KMS-11 (cell line): ENCODE measurements at regions not wholly inside any gene's neighbourhood (a gene's known extent, or its start where the extent isn't known, plus 50 kb on each side); places are given as distances from the start of the nearest gene placed in this dataset.

Experiments
- H2AFZ ChIP-seq: fragments of 200-600 bp; sonication (generic); 2 replicates; pipeline ENCODE4 v1.6.1; 2016; ENCODE audit warnings: antibody characterized with exemption, mixed run types, low read depth
- H3K27ac ChIP-seq: fragments of 200-600 bp; sonication (generic); 2 replicates; pipeline ENCODE4 v1.6.1; 2016; ENCODE audit warnings: mild to moderate bottlenecking, mixed run types
- H3K27me3 ChIP-seq: fragments of 200-600 bp; sonication (generic); 2 replicates; pipeline ENCODE4 v1.6.1; 2017; ENCODE audit warnings: mild to moderate bottlenecking, low read depth, mixed run types, moderate library complexity; ENCODE audit not compliant: insufficient read depth
- H3K36me3 ChIP-seq: fragments of 200-600 bp; sonication (generic); 2 replicates; pipeline ENCODE4 v1.6.1; 2017; ENCODE audit warnings: mild to moderate bottlenecking, mixed run types; ENCODE audit not compliant: insufficient read depth
- H3K4me1 ChIP-seq: fragments of 200-600 bp; sonication (generic); 2 replicates; pipeline ENCODE4 v1.6.1; 2016; ENCODE audit warnings: mild to moderate bottlenecking, low read depth, mixed run types; ENCODE audit not compliant: poor library complexity, severe bottlenecking
- H3K4me2 ChIP-seq: fragments of 200-600 bp; sonication (generic); 2 replicates; pipeline ENCODE4 v1.7.0; 2016; ENCODE audit warnings: mild to moderate bottlenecking, mixed run types
- H3K4me3 ChIP-seq: fragments of 200-600 bp; sonication (generic); IDR thresholded peaks from 2 replicates; pipeline ENCODE4 v1.6.1; 2017; ENCODE audit warnings: low read depth, low read length, mixed read lengths; ENCODE audit not compliant: insufficient read depth
- H3K79me2 ChIP-seq: fragments of 200-600 bp; sonication (generic); 2 replicates; pipeline ENCODE4 v1.6.1; 2016; ENCODE audit warnings: low read depth, mixed run types; ENCODE audit not compliant: insufficient read depth
- H3K9ac ChIP-seq: fragments of 200-600 bp; sonication (generic); 2 replicates; pipeline ENCODE4 v1.6.1; 2016; ENCODE audit warnings: mild to moderate bottlenecking, mixed run types
- H4K20me1 ChIP-seq: fragments of 200-600 bp; sonication (generic); 2 replicates; pipeline ENCODE4 v1.6.1; 2016; ENCODE audit warnings: mild to moderate bottlenecking, mixed run types; ENCODE audit not compliant: insufficient read depth
- CTCF ChIP-seq: fragments of 200-600 bp; sonication (generic); conservative IDR thresholded peaks from 2 replicates; pipeline ENCODE4 v1.6.1; 2017; ENCODE audit warnings: low read depth, mild to moderate bottlenecking, antibody characterized with exemption, low read length, moderate library complexity, mixed read lengths

- H3K27ac ChIP-seq, result no peak overlapping the region
- H3K4me1 ChIP-seq, result no peaks in the 10 kb centered on the region
- no peak overlapping the region for H3K4me3 ChIP-seq
- TF ChIP-seq CTCF, result no peak
- no peak overlapping the region for H3K4me2 ChIP-seq
- H3K9ac ChIP-seq, result no peak overlapping the region
- H2AFZ ChIP-seq, result no peak overlapping the region
- no peaks in the 10 kb centered on the region for H3K36me3 ChIP-seq
- H4K20me1 ChIP-seq, result no peaks in the 10 kb centered on the region
- no peaks in the 10 kb centered on the region for H3K79me2 ChIP-seq
- no peaks in the 10 kb centered on the region for H3K27me3 ChIP-seq
These were observed 76.1 kb downstream of the OR2K2 start for GRCh38 chr9:111253742-111254437.

GRCh38 chr9:111250875-111251842 lies 78.9 kb downstream of the OR2K2 start:
- Histone ChIP-seq H3K27ac (no peak overlapping the region), H3K4me2 (no peak overlapping the region), H3K27me3 (no peaks in the 10 kb centered on the region), H3K79me2 (no peaks in the 10 kb centered on the region), H2AFZ (no peak overlapping the region), H4K20me1 (no peaks in the 10 kb centered on the region), H3K4me1 (no peaks in the 10 kb centered on the region), H3K36me3 (no peaks in the 10 kb centered on the region), H3K4me3 (no peak overlapping the region), H3K9ac (no peak overlapping the region)
- no peak for TF ChIP-seq CTCF

GRCh38 chr9:111237447-111237846 lies 92.6 kb downstream of the OR2K2 start:
- no peaks in the 10 kb centered on the region for H3K27me3 ChIP-seq
- H3K27ac ChIP-seq, result no peak overlapping the region
- H3K4me3 ChIP-seq, result no peak overlapping the region
- H3K4me2 ChIP-seq, result no peak overlapping the region
- no peaks in the 10 kb centered on the region for H3K79me2 ChIP-seq
- H3K4me1 ChIP-seq, result no peaks in the 10 kb centered on the region
- no peak for TF ChIP-seq CTCF
- no peak overlapping the region for H3K9ac ChIP-seq
- no peaks in the 10 kb centered on the region for H3K36me3 ChIP-seq
- H4K20me1 ChIP-seq, result no peaks in the 10 kb centered on the region
- H2AFZ ChIP-seq, result no peak overlapping the region

- Histone ChIP-seq H3K79me2 (no peaks in the 10 kb centered on the region), H3K27ac (no peak overlapping the region), H3K4me2 (no peak overlapping the region), H3K4me1 (no peaks in the 10 kb centered on the region), H3K9ac (no peak overlapping the region), H4K20me1 (no peaks in the 10 kb centered on the region), H2AFZ (no peak overlapping the region), H3K4me3 (no peak overlapping the region), H3K36me3 (no peaks in the 10 kb centered on the region), H3K27me3 (no peaks in the 10 kb centered on the region)
- TF ChIP-seq CTCF, result no peak
These were observed 93.7 kb downstream of the OR2K2 start for GRCh38 chr9:111236332-111236731.
